ENCODE measurements at regions not wholly inside any gene's neighbourhood (a gene's known extent, or its start where the extent isn't known, plus 50 kb on each side); places are given as distances from the start of the nearest gene placed in this dataset.

DNA sequence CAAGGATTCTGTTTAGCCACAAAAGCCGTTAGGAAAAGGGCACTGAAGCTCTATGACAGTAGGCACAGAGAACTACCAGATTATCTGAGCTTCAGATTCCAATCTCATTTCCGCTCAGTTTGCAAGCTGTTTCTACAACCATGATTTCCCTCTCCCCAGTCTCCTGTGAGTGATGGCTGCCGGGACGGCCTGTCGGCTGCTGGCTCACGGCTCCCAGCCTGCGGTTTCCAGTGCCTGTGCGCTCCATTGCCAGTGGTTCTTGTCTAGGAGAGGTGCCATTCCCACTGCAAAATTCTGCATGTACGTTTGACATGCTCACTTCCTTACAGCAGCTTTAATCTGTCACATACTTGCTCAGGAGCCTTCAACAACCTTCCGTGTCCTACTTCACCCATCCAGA, 429.1 kb upstream of the FRG1 start:
- no peak overlapping the region for H3K4me3 ChIP-seq (ENCODE audit: low read depth, low read length)
- no peak for DNase-seq (ENCODE audit: low read depth)
- TF ChIP-seq, protein P1, sequence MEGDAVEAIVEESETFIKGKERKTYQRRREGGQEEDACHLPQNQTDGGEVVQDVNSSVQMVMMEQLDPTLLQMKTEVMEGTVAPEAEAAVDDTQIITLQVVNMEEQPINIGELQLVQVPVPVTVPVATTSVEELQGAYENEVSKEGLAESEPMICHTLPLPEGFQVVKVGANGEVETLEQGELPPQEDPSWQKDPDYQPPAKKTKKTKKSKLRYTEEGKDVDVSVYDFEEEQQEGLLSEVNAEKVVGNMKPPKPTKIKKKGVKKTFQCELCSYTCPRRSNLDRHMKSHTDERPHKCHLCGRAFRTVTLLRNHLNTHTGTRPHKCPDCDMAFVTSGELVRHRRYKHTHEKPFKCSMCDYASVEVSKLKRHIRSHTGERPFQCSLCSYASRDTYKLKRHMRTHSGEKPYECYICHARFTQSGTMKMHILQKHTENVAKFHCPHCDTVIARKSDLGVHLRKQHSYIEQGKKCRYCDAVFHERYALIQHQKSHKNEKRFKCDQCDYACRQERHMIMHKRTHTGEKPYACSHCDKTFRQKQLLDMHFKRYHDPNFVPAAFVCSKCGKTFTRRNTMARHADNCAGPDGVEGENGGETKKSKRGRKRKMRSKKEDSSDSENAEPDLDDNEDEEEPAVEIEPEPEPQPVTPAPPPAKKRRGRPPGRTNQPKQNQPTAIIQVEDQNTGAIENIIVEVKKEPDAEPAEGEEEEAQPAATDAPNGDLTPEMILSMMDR (IDR thresholded peaks at IDR 0.05; ENCODE audit: low read depth, low read length, missing control alignments) = no peak

DNA sequence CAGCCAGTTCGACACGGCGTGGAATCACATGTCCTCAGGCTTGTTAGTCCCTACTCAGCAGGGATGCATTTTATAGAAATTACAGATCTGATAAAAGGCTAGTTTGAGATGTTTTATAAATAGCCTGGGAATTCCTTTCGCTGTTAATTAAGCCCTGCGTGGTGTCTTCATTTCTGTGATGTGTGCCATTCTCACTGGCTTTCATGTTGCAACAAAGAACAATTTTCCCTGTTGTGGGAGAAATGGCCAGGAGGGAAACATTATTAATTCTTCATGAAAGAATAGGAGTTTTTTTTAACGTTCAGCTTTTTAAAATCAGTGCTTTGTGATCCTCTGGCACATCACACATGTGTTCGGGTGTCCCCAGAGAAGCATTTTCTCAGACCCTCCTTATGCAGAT, 427.3 kb upstream of the FRG1 start:
- DNase-seq (ENCODE audit: low read depth) = no peak
- TF ChIP-seq, protein P1 (IDR thresholded peaks at IDR 0.05; ENCODE audit: low read depth, low read length, missing control alignments) = no peak
- no peak overlapping the region for H3K4me3 ChIP-seq (ENCODE audit: low read depth, low read length)

DNA sequence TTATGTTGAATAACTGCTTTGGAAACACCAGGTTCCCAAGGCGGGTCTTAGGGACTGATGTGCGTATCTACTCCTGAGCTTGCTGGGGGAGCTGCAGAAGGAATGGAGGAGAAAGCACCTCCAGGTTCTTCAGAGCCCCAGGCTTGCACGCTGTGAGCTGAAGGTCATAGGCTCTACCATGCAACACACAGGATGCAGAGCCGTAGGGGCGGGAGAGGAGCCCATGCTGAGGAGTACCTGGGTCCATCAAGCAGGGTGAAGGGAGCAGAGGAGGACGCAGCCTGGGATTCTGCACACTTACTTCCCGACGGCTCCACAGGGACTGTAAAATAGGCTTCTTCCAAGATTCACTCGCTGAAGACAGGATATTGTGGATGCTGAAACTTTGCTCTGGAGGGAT, 426.5 kb upstream of the FRG1 start:
- TF ChIP-seq, protein P1 (IDR thresholded peaks at IDR 0.05; ENCODE audit: low read depth, low read length, missing control alignments) = no peak
- H3K4me3 ChIP-seq (ENCODE audit: low read depth, low read length) = no peak overlapping the region
- no peak for DNase-seq (ENCODE audit: low read depth)

DNA sequence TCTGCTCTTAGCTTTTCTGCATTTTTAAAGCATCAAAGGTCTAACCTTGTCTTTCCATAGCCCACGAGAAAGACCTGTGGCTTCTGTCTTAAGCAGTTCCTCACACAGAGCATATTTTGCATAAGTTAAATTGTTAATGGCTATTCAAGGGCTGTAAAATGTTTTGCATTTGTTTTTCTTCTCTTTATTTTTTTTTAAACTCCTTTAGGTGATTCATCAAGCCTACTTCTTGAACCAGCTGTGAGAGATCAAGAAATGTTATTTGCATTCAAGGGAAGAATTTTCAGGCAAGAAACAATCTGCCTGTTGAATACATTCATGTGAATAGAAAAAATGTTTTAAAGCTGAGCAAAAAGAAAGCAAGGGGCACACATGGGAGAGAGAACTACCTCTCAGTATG, 423.8 kb upstream of the FRG1 start:
- H3K4me3 ChIP-seq (ENCODE audit: low read depth, low read length) = no peak overlapping the region
- no peak for DNase-seq (ENCODE audit: low read depth)
- TF ChIP-seq, protein P1 (IDR thresholded peaks at IDR 0.05; ENCODE audit: low read depth, low read length, missing control alignments) = no peak

DNA sequence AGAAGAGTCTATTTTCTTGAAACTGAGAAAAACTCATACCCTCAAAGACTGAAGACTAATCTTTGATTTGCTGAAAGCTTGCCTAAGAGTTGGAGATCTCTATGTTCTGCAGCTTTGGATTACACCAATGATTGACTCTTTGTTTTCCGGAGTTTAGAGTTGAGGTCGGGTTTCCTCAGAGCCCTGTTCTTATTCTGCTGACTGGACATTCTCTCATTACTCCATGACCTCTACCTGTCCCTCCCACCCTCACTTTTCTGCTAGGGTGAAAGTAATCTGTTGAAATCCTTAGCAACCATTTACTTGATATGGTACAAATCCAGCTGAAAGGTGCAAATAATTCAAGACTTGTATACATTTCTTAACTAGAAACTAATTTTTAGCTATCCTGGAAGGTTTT, 421.5 kb upstream of the FRG1 start:
- H3K4me3 ChIP-seq (ENCODE audit: low read depth, low read length) = no peak overlapping the region
- no peak for DNase-seq (ENCODE audit: low read depth)
- TF ChIP-seq, protein P1 (IDR thresholded peaks at IDR 0.05; ENCODE audit: low read depth, low read length, missing control alignments) = no peak

DNA sequence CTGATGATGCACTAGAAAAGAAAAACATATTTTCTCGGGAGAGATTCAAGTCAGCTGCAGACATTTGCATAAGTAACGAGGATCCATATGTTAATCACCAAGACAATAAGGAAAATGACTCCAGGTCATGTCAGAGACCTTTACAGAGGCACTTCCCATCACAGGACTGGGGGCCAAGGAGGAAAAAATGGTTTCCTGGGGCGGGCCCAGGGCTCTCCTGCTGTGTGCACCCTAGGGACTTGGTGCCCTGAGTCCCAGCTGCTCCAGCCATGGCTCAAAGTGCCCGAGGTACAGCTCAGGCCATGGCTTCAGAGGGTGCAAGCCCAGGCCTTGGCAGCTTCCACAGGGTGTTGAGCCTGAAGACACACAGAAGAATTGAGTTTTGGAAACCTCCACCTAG, 415.4 kb upstream of the FRG1 start:
- no peak for DNase-seq (ENCODE audit: low read depth)
- TF ChIP-seq, protein P1 (IDR thresholded peaks at IDR 0.05; ENCODE audit: low read depth, low read length, missing control alignments) = no peak
- H3K4me3 ChIP-seq (ENCODE audit: low read depth, low read length) = no peak overlapping the region

DNA sequence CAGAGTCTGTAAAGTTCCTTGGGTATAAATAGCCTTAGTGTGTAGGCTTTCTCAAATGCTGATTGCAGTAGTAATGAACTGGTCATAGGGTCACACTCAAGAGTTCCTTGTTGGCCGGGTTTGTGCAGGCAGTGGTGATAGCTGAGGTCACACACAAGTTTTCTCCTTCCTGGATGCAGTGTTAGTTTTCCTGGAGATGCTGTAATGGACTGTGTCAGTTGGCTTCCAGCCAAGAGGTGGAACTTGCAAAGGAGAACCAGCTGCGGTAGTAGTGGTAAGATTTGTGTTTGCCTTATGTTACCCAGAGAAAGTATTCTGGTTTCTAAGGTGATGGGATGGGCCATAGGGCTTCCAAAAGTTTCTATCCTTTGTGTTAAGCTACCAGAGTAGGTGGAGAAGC, 409.8 kb upstream of the FRG1 start:
- TF ChIP-seq, protein P1 (IDR thresholded peaks at IDR 0.05; ENCODE audit: low read depth, low read length, missing control alignments) = no peak

More for the DNA sequence above, 409.8 kb upstream of the FRG1 start:
- no peak overlapping the region for H3K4me3 ChIP-seq (ENCODE audit: low read depth, low read length)
- no peak for DNase-seq (ENCODE audit: low read depth)

Measured in GM12864 (cell line).